GM19025 (cell line): ENCODE measurements at regions not wholly inside any gene's neighbourhood (a gene's known extent, or its start where the extent isn't known, plus 50 kb on each side); places are given as distances from the start of the nearest gene placed in this dataset.

Experiments
- ATAC-seq: cut with Tn5 transposase; IDR thresholded peaks from one replicate; pipeline ENCODE4 v1.9.1; 2021; ENCODE audit warnings: mild to moderate bottlenecking, low read depth, moderate library complexity; ENCODE audit not compliant: unreplicated experiment

- no peak for ATAC-seq
Measured at GRCh38 chrX:39731330-39731667, 366.5 kb downstream of the BCOR start.

GRCh38 chrX:39731735-39732134, 366.0 kb downstream of the BCOR start:
- ATAC-seq, result no peak

GRCh38 chrX:39733745-39734144, 364.0 kb downstream of the BCOR start:
- ATAC-seq, result no peak

- ATAC-seq, result no peak
Measured at GRCh38 chrX:39734174-39734776, 363.5 kb downstream of the BCOR start.

- no peak for ATAC-seq
Measured at GRCh38 chrX:39736216-39737211, 361.2 kb downstream of the BCOR start.

GRCh38 chrX:39739585-39739984, 358.2 kb downstream of the BCOR start:
- no peak for ATAC-seq

GRCh38 chrX:39740078-39740477, 357.7 kb downstream of the BCOR start:
- no peak for ATAC-seq

GRCh38 chrX:39741904-39742303, 355.9 kb downstream of the BCOR start:
- ATAC-seq, result no peak

GRCh38 chrX:39745818-39746217, 351.9 kb downstream of the BCOR start:
- ATAC-seq, result no peak

GRCh38 chrX:39749135-39749534, 348.6 kb downstream of the BCOR start:
- ATAC-seq, result no peak

- ATAC-seq, result no peak
Measured at GRCh38 chrX:39749728-39750127, 348.0 kb downstream of the BCOR start.

- no peak for ATAC-seq
Measured at GRCh38 chrX:39750256-39750790, 347.4 kb downstream of the BCOR start.

GRCh38 chrX:39750848-39751247, 346.9 kb downstream of the BCOR start:
- ATAC-seq, result no peak

GRCh38 chrX:39752815-39753214, 344.9 kb downstream of the BCOR start:
- no peak for ATAC-seq

- no peak for ATAC-seq
Measured at GRCh38 chrX:39753293-39753996, 344.3 kb downstream of the BCOR start.

- ATAC-seq, result no peak
Measured at GRCh38 chrX:39755143-39756032, 342.4 kb downstream of the BCOR start.

- ATAC-seq, result no peak
Measured at GRCh38 chrX:39756086-39756883, 341.5 kb downstream of the BCOR start.

GRCh38 chrX:39757971-39758370, 339.8 kb downstream of the BCOR start:
- no peak for ATAC-seq

- no peak for ATAC-seq
Measured at GRCh38 chrX:39758791-39759525, 338.8 kb downstream of the BCOR start.
